OCI-LY1 (cell line): ENCODE measurements at regions not wholly inside any gene's neighbourhood (a gene's known extent, or its start where the extent isn't known, plus 50 kb on each side); places are given as distances from the start of the nearest gene placed in this dataset.

ENCODE experiments used
- H2AFZ ChIP-seq: fragments of 200-600 bp; sonication (generic), shearing (Covaris generic); 2 replicates; pipeline ENCODE4 v1.6.0; 2014; ENCODE audit warnings: antibody characterized with exemption, mild to moderate bottlenecking, low read length
- H3F3A ChIP-seq: fragments of 200-600 bp; sonication (generic), shearing (Covaris generic); 2 replicates; pipeline ENCODE4 v1.6.0; 2014; ENCODE audit warnings: mild to moderate bottlenecking, antibody characterized with exemption, low read length, moderate library complexity; ENCODE audit not compliant: insufficient read depth
- H3K27ac ChIP-seq: fragments of 200-600 bp; sonication (generic); 2 replicates; pipeline ENCODE4 v1.5.1; 2014; ENCODE audit warnings: low read length, mixed run types, mild to moderate bottlenecking, low read depth; ENCODE audit not compliant: poor library complexity, severe bottlenecking
- H3K27me3 ChIP-seq: fragments of 200-600 bp; sonication (generic); 2 replicates; pipeline ENCODE4 v1.6.0; 2014; ENCODE audit warnings: antibody characterized with exemption, mild to moderate bottlenecking, low read length, moderate library complexity; ENCODE audit not compliant: insufficient read depth
- H3K36me3 ChIP-seq: fragments of 200-600 bp; sonication (generic); 2 replicates; pipeline ENCODE4 v1.6.1; 2014; ENCODE audit warnings: mild to moderate bottlenecking, antibody characterized with exemption, low read length, moderate library complexity, mixed read lengths; ENCODE audit not compliant: insufficient read depth
- H3K4me1 ChIP-seq: fragments of 200-600 bp; sonication (generic); 2 replicates; pipeline ENCODE4 v1.5.1; 2014; ENCODE audit warnings: mild to moderate bottlenecking, low read length, moderate library complexity; ENCODE audit not compliant: insufficient read depth, severe bottlenecking
- H3K4me2 ChIP-seq: fragments of 200-600 bp; sonication (generic), shearing (Covaris generic); 2 replicates; pipeline ENCODE4 v1.6.1; 2014; ENCODE audit warnings: low read length
- H3K4me3 ChIP-seq: fragments of 200-600 bp; sonication (generic); 2 replicates; pipeline ENCODE4 v1.5.1; 2014; ENCODE audit warnings: low read length, low read depth, mild to moderate bottlenecking, mixed read lengths; ENCODE audit not compliant: poor library complexity, severe bottlenecking
- H3K79me2 ChIP-seq: fragments of 200-600 bp; shearing (Covaris generic); 2 replicates; pipeline ENCODE4 v1.6.1; 2016; ENCODE audit warnings: mixed run types, low read length, mixed read lengths; ENCODE audit not compliant: insufficient read depth
- H3K9ac ChIP-seq: fragments of 200-600 bp; sonication (generic), shearing (Covaris generic); 2 replicates; pipeline ENCODE4 v1.6.1; 2014; ENCODE audit warnings: mild to moderate bottlenecking, low read length, mixed read lengths
- H3K9me2 ChIP-seq: fragments of 200-600 bp; sonication (generic), shearing (Covaris generic); 2 replicates; pipeline ENCODE4 v1.6.1; 2014; ENCODE audit warnings: low read depth, mild to moderate bottlenecking, low read length, mixed read lengths
- H3K9me3 ChIP-seq: fragments of 200-600 bp; shearing (Covaris generic); 2 replicates; pipeline ENCODE4 v1.6.1; 2014; ENCODE audit warnings: low read length, mixed read lengths
- H4K20me1 ChIP-seq: fragments of 200-600 bp; sonication (generic), shearing (Covaris generic); 2 replicates; pipeline ENCODE4 v1.6.0; 2016; ENCODE audit warnings: mild to moderate bottlenecking, low read length; ENCODE audit not compliant: insufficient read depth
- CTCF ChIP-seq: fragments of 200-600 bp; sonication (generic), shearing (Covaris generic); IDR thresholded peaks from 2 replicates; pipeline ENCODE4 v1.5.1; 2017; ENCODE audit warnings: mild to moderate bottlenecking, antibody characterized with exemption, low read length, moderate library complexity, mixed read lengths
- EZH2 ChIP-seq: fragments of 200-600 bp; sonication (generic), shearing (Covaris generic); IDR thresholded peaks from 2 replicates; pipeline ENCODE4 v1.8.0; 2017; ENCODE audit warnings: borderline replicate concordance, mixed run types, mild to moderate bottlenecking, antibody characterized with exemption, low read length, moderate library complexity, mixed read lengths

GRCh38 chr16:66277311-66278070 is 89.0 kb upstream of the CDH5 start:
- Histone ChIP-seq H3K27ac (no peak overlapping the region), H3K9me3 (no peaks in the 10 kb centered on the region), H3K27me3 (no peaks in the 10 kb centered on the region), H3F3A (no peaks in the 10 kb centered on the region), H3K4me3 (no peak overlapping the region), H3K4me2 (no peak overlapping the region), H3K36me3 (no peaks in the 10 kb centered on the region), H4K20me1 (no peaks in the 10 kb centered on the region), H3K9me2 (no peaks in the 10 kb centered on the region), H3K79me2 (no peaks in the 10 kb centered on the region), H2AFZ (no peak overlapping the region), H3K4me1 (no peaks in the 10 kb centered on the region), H3K9ac (no peak overlapping the region)
- TF ChIP-seq EZH2 (no peak), CTCF (no peak)

DNA sequence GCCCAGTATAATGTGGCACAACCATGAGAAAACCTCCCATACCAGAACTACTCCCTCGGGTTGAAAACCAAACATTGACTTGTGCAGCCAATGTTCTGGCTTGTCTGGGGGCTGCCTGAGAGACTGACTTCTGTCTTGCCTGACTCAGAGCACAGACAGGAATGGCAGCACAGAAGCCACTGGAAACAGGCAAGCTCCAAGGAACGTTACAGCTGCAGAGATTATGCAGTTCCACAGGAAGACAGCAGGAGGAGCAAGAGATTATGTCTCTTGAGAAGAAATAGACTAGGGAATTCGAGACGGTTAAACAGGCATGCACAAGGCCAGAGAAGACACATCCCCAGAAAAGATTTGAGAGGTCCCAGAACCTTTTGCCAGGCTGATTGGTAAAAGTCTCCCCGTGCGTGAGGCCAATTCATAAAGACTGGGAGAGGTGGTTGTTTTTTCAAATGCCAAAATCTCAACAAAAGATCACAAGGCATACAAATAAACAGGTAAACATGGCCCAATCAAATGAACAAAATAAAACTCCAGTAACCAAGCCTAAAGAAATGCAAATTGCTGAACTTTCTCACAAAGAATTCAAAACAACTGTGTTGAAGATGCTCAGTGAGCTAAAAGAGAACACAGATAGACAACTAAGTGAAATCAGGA is 90.6 kb upstream of the CDH5 start:
- H3K9me3 ChIP-seq, result no peaks in the 10 kb centered on the region
- H3K4me2 ChIP-seq, result no peak overlapping the region
- H3K9ac ChIP-seq, result no peak overlapping the region
- H3K27ac ChIP-seq, result no peak overlapping the region
- no peaks in the 10 kb centered on the region for H4K20me1 ChIP-seq
- H3K27me3 ChIP-seq, result no peaks in the 10 kb centered on the region
- no peaks in the 10 kb centered on the region for H3K36me3 ChIP-seq
- TF ChIP-seq EZH2 (no peak), CTCF (peak; percentile 66)
- H3K4me1 ChIP-seq, result no peaks in the 10 kb centered on the region
- H3F3A ChIP-seq, result no peaks in the 10 kb centered on the region
- no peak overlapping the region for H2AFZ ChIP-seq
- no peaks in the 10 kb centered on the region for H3K79me2 ChIP-seq
- no peak overlapping the region for H3K4me3 ChIP-seq
- no peaks in the 10 kb centered on the region for H3K9me2 ChIP-seq

- Histone ChIP-seq H3F3A (no peaks in the 10 kb centered on the region), H3K4me3 (no peak overlapping the region), H3K79me2 (no peaks in the 10 kb centered on the region), H3K9ac (no peak overlapping the region), H3K4me2 (no peak overlapping the region), H3K36me3 (no peaks in the 10 kb centered on the region), H3K27me3 (no peaks in the 10 kb centered on the region), H3K27ac (no peak overlapping the region), H2AFZ (no peak overlapping the region), H3K9me2 (no peaks in the 10 kb centered on the region), H3K4me1 (no peaks in the 10 kb centered on the region), H4K20me1 (no peaks in the 10 kb centered on the region), H3K9me3 (no peaks in the 10 kb centered on the region)
- TF ChIP-seq CTCF, result peak; percentile 49; the same call in 1 of the 2 replicates
- no peak for TF ChIP-seq EZH2
Observed at GRCh38 chr16:66274335-66275110, 92.0 kb upstream of the CDH5 start.
